IMR-90 (cell line): ENCODE measurements at regions not wholly inside any gene's neighbourhood (a gene's known extent, or its start where the extent isn't known, plus 50 kb on each side); places are given as distances from the start of the nearest gene placed in this dataset.
A peak's percentile ranks its signal among the peaks of the same experiment; 100 is the strongest.

Experiments
- ATAC-seq: fragments of 200-7000 bp; cut with Tn5 transposase; 2 replicates; pipeline ENCODE4 v1.9.1; 2020; ENCODE audit warnings: low read depth, mild to moderate bottlenecking, moderate library complexity
- BruUV-seq: library from RNA; stranded (reverse); fragments of 400-500 nt; replicated peaks from 2 replicates; lab custom pipeline; 2021; lab: Mats Ljungman, UMichigan
- CTCF ChIA-PET: fragments of 300-600 bp; formaldehyde crosslinking; extraction: SDS; loops from one replicate; lab custom pipeline; 2021; ENCODE audit warnings: antibody characterized with exemption; lab: Yijun Ruan, JAX
- POLR2A ChIA-PET: fragments of 300-600 bp; sonication (Branson Sonifier 250); formaldehyde crosslinking; loops from one replicate; lab custom pipeline; 2022; ENCODE audit warnings: antibody characterized with exemption; ENCODE audit not compliant: unreplicated experiment; lab: Charles Lee
- DNase-seq: peaks from one replicate; pipeline ENCODE4 v3.0.0; 2013
- H2AFZ ChIP-seq: replicated peaks from 2 replicates; pipeline ENCODE3; 2013; ENCODE audit warnings: low read length, mild to moderate bottlenecking; ENCODE audit not compliant: poor library complexity
- H2AK5ac ChIP-seq: 2 replicates; pipeline ENCODE4 v1.6.1; 2013; ENCODE audit warnings: low read depth, low read length, inconsistent platforms
- H2AK9ac ChIP-seq: replicated peaks from 2 replicates; pipeline ENCODE3; 2013; ENCODE audit warnings: mild to moderate bottlenecking, low read depth, low read length, moderate library complexity; ENCODE audit not compliant: poor library complexity
- H2BK120ac ChIP-seq: 2 replicates; pipeline ENCODE4 v1.6.1; 2013; ENCODE audit warnings: low read depth, low read length, inconsistent platforms
- H2BK15ac ChIP-seq: 3 replicates; pipeline ENCODE4 v1.6.1; 2013; ENCODE audit warnings: low read depth, low read length, inconsistent platforms
- H2BK20ac ChIP-seq: 2 replicates; pipeline ENCODE4 v1.6.1; 2013; ENCODE audit warnings: low read depth, mild to moderate bottlenecking, inconsistent platforms, low read length, moderate library complexity
- H2BK5ac ChIP-seq: 2 replicates; pipeline ENCODE4 v1.6.1; 2013; ENCODE audit warnings: mild to moderate bottlenecking, low read depth, low read length, inconsistent platforms; ENCODE audit not compliant: poor library complexity, severe bottlenecking
- H3K14ac ChIP-seq: replicated peaks from 2 replicates; pipeline ENCODE4 v1.6.1; 2013; ENCODE audit warnings: low read depth, low read length, inconsistent platforms
- H3K18ac ChIP-seq: 2 replicates; pipeline ENCODE4 v1.6.1; 2013; ENCODE audit warnings: low read depth, low read length, control low read depth
- H3K23ac ChIP-seq: 2 replicates; pipeline ENCODE4 v1.6.1; 2013; ENCODE audit warnings: low read depth, low read length, inconsistent platforms
- H3K27ac ChIP-seq: 2 replicates; pipeline ENCODE4 v1.5.1; 2013; ENCODE audit warnings: mild to moderate bottlenecking, control low read depth, low read length; ENCODE audit not compliant: insufficient read depth
- H3K27me3 ChIP-seq: 2 replicates; pipeline ENCODE4 v1.6.1; 2013; ENCODE audit warnings: low read length; ENCODE audit not compliant: control insufficient read depth, insufficient read depth
- H3K36me3 ChIP-seq: 2 replicates; pipeline ENCODE4 v1.6.1; 2013; ENCODE audit warnings: low read length, mixed read lengths; ENCODE audit not compliant: control insufficient read depth, insufficient read depth
- H3K4ac ChIP-seq: 2 replicates; pipeline ENCODE4 v1.6.1; 2013; ENCODE audit warnings: low read depth, low read length, inconsistent platforms
- H3K4me1 ChIP-seq: 2 replicates; pipeline ENCODE4 v1.6.1; 2013; ENCODE audit warnings: low read length, mixed read lengths; ENCODE audit not compliant: control insufficient read depth, insufficient read depth
- H3K4me2 ChIP-seq: 2 replicates; pipeline ENCODE4 v1.6.1; 2013; ENCODE audit warnings: low read depth, mild to moderate bottlenecking, control low read depth, low read length, moderate library complexity
- H3K4me3 ChIP-seq: 2 replicates; pipeline ENCODE4 v1.5.1; 2013; ENCODE audit warnings: low read depth, mild to moderate bottlenecking, control low read depth, low read length, moderate library complexity; ENCODE audit not compliant: insufficient read depth
- H3K56ac ChIP-seq: 2 replicates; pipeline ENCODE4 v1.6.1; 2013; ENCODE audit warnings: low read length, inconsistent platforms; ENCODE audit not compliant: insufficient read depth; ENCODE audit errors: extremely low read depth
- H3K79me1 ChIP-seq, 2 experiments: 2 replicates each; pipeline ENCODE4 v1.6.1; 2013; ENCODE audit warnings: low read length in 2 of 2, inconsistent platforms in 1 of 2, low read depth in 1 of 2
- H3K9ac ChIP-seq: 2 replicates; pipeline ENCODE4 v1.6.1; 2013; ENCODE audit warnings: low read depth, low read length, control low read depth
- H3K9me1 ChIP-seq: 2 replicates; pipeline ENCODE4 v1.6.1; 2013; ENCODE audit warnings: low read length, inconsistent platforms; ENCODE audit not compliant: insufficient read depth
- H3K9me3 ChIP-seq: 2 replicates; pipeline ENCODE4 v1.6.1; 2013; ENCODE audit warnings: low read length; ENCODE audit not compliant: control insufficient read depth, insufficient read depth
- H4K20me1 ChIP-seq: 2 replicates; pipeline ENCODE4 v1.6.1; 2013; ENCODE audit warnings: low read length, inconsistent platforms; ENCODE audit not compliant: insufficient read depth
- H4K5ac ChIP-seq: 2 replicates; pipeline ENCODE4 v1.6.1; 2013; ENCODE audit warnings: mild to moderate bottlenecking, low read depth, low read length, control low read depth
- H4K8ac ChIP-seq, 2 experiments: 2 replicates each; pipeline ENCODE4 v1.6.1; 2013; ENCODE audit warnings: low read depth in 2 of 2, low read length in 2 of 2, control low read depth in 1 of 2, inconsistent platforms in 1 of 2
- H4K91ac ChIP-seq: 2 replicates; pipeline ENCODE4 v1.6.1; 2013; ENCODE audit warnings: low read depth, low read length, inconsistent platforms; ENCODE audit not compliant: insufficient read depth
- BHLHE40 ChIP-seq: fragments of 150-350 bp; IDR thresholded peaks from 2 replicates; pipeline ENCODE4 v1.6.1; 2016; ENCODE audit warnings: mild to moderate bottlenecking, low read depth, low read length
- ELK1 ChIP-seq: fragments of 150-350 bp; IDR thresholded peaks from 2 replicates; pipeline ENCODE4 v1.6.1; 2016; ENCODE audit warnings: low read depth, mild to moderate bottlenecking, low read length, moderate library complexity, borderline replicate concordance
- MAFK ChIP-seq: IDR thresholded peaks from 2 replicates; pipeline ENCODE4 v1.6.1; 2012; ENCODE audit warnings: low read depth, low read length, improper control_type of control experiment
- MAZ ChIP-seq: IDR thresholded peaks from 2 replicates; pipeline ENCODE4 v1.6.1; 2012; ENCODE audit warnings: low read depth, mild to moderate bottlenecking, low read length, improper control_type of control experiment, moderate library complexity, borderline replicate concordance
- MXI1 ChIP-seq: IDR thresholded peaks from 2 replicates; pipeline ENCODE4 v1.6.1; 2012; ENCODE audit warnings: low read depth, mild to moderate bottlenecking, low read length, moderate library complexity, borderline replicate concordance
- NFE2L2 ChIP-seq: fragments of 150-350 bp; IDR thresholded peaks from 2 replicates; pipeline ENCODE4 v1.6.1; 2016; ENCODE audit warnings: low read depth, mild to moderate bottlenecking, low read length
- RAD21 ChIP-seq: IDR thresholded peaks from 2 replicates; pipeline ENCODE4 v1.6.1; 2012; ENCODE audit warnings: low read length, improper control_type of control experiment
- RCOR1 ChIP-seq: IDR thresholded peaks from 2 replicates; pipeline ENCODE4 v1.6.1; 2012; ENCODE audit warnings: mild to moderate bottlenecking, low read length, improper control_type of control experiment; ENCODE audit not compliant: insufficient replicate concordance
- SMC3 ChIP-seq: fragments of 150-350 bp; IDR thresholded peaks from 2 replicates; pipeline ENCODE4 v1.6.1; 2016; ENCODE audit warnings: low read depth, mild to moderate bottlenecking, antibody characterized with exemption, low read length, moderate library complexity
- USF2 ChIP-seq: fragments of 150-350 bp; IDR thresholded peaks from 2 replicates; pipeline ENCODE4 v1.6.1; 2017; ENCODE audit warnings: mild to moderate bottlenecking, antibody characterized with exemption, low read length, low read depth
- WGBS, 2 experiments: methylation state at CpG; one replicate each; pipeline versions ENCODE4 v1.1.5 to v1.1.7; 2013; ENCODE audit warnings: missing lambda C conversion rate in 2 of 2; ENCODE audit not compliant: insufficient read length in 1 of 2; ENCODE audit errors: extremely low coverage in 2 of 2; 5-methylcytosine and 5-hydroxymethylcytosine counted together
- dilution Hi-C: fragments of 300-500 bp; cut with HindIII; formaldehyde crosslinking; loops from one replicate; pipeline ENCODE4 v1.14.3; 2018; ENCODE audit warnings: low sequenced_read_pairs; ENCODE audit not compliant: unreplicated experiment
- in situ Hi-C: fragments of 300-500 bp; cut with MboI; formaldehyde crosslinking; loops from 3 replicates; pipeline ENCODE4 v1.14.3; 2019; ENCODE audit warnings: low sequenced_read_pairs, inconsistent platforms, mixed read lengths
- intact Hi-C: fragments of 100-400 bp; cut with micrococcal nuclease; formaldehyde crosslinking; loops from 2 replicates; pipeline ENCODE4 v1.10.0; 2022

GRCh38 chr7:39758234-39758970, 135.0 kb downstream of the RALA start:
- Histone ChIP-seq H3K9me1 (peaks cover 14% of the 10 kb centered on the region), H3K9me3 (no peaks in the 10 kb centered on the region), H2BK120ac (0 out of 2 replicates have a peak overlapping the region, but pooled peaks have one; percentile 26), H2BK5ac (no peak overlapping the region), H3K36me3 (no peaks in the 10 kb centered on the region), H2BK20ac (peak overlapping the region; percentile 40; the same call in 1 of the 2 replicates), H4K8ac (no peak overlapping the region), H3K4me3 (no peak overlapping the region), H4K91ac (peak overlapping the region; percentile 9; the same call in 1 of the 2 replicates), H2AK9ac (peak overlapping the region; percentile 82), H2AFZ (no peak overlapping the region), H3K14ac (peak overlapping the region; percentile 39; the same call in 1 of the 2 replicates), H3K4me1 (peaks cover 11% of the 10 kb centered on the region; the same call in 1 of the 2 replicates), H3K4ac (no peak overlapping the region; the same call in 1 of the 2 replicates), H3K4me2 (no peak overlapping the region), H3K27ac (no peak overlapping the region), H4K5ac (no peak overlapping the region; the same call in 1 of the 2 replicates), H3K27me3 (no peaks in the 10 kb centered on the region), H3K56ac (no peak overlapping the region), H2BK15ac (0 out of 3 replicates have a peak overlapping the region, but pooled peaks have one; percentile 32), H3K9ac (no peak overlapping the region), H3K79me1 (peaks cover 17 to 28% of the 10 kb centered on the region in 2 experiments; a peak in 3 of 4 replicates), H2AK5ac (peak overlapping the region; percentile 67; the same call in 1 of the 2 replicates), H4K20me1 (no peaks in the 10 kb centered on the region), H3K23ac (no peak overlapping the region), H3K18ac (peak overlapping the region; percentile 62; the same call in 1 of the 2 replicates)
- in situ Hi-C loops: no loop called here
- CTCF ChIA-PET: interaction anchor here (2.1 kb wide), 1 partner anchor 178 kb away, joined by 5 read pairs; no protein-coding TSS in a partner anchor
- intact Hi-C loops: no loop called here
- no TSS peak for BruUV-seq
- dilution Hi-C loops: no loop called here
- DNase-seq: no peak
- 100% methylated on average over 1 of the region's 10 CpGs; no CpG with 5 or more reads in 1 of the 2 experiments for WGBS, 2 experiments
- ATAC-seq: no peak
- POLR2A ChIA-PET: no interaction called here
- TF ChIP-seq USF2: no peak
- TF ChIP-seq ELK1: no peak
- TF ChIP-seq RCOR1: no peak
- TF ChIP-seq BHLHE40: no peak
- TF ChIP-seq MAFK: no peak
- no peak for TF ChIP-seq MAZ
- no peak for TF ChIP-seq MXI1
- no peak for TF ChIP-seq NFE2L2
- no peak for TF ChIP-seq SMC3
- TF ChIP-seq RAD21: no peak
